H9 (cell line): ENCODE measurements at regions not wholly inside any gene's neighbourhood (a gene's known extent, or its start where the extent isn't known, plus 50 kb on each side); places are given as distances from the start of the nearest gene placed in this dataset.

Experiments used
- DNase-seq: peaks from one replicate; pipeline ENCODE4 v3.0.0-alpha.2; 2017
- H2AFZ ChIP-seq: one replicate; pipeline ENCODE4 v1.6.1; 2013; ENCODE audit warnings: mild to moderate bottlenecking, low read length, control low read depth, moderate library complexity
- H2AK5ac ChIP-seq: 2 replicates; pipeline ENCODE4 v1.6.1; 2013; ENCODE audit warnings: low read length, control low read depth, mixed read lengths; ENCODE audit not compliant: insufficient read length
- H2BK120ac ChIP-seq: one replicate; pipeline ENCODE4 v1.6.1; 2013; ENCODE audit warnings: low read depth, mild to moderate bottlenecking, low read length, control low read depth, inconsistent platforms; ENCODE audit not compliant: poor library complexity, severe bottlenecking
- H2BK12ac ChIP-seq: 2 replicates; pipeline ENCODE4 v1.6.1; 2013; ENCODE audit warnings: low read length, control low read depth, mixed read lengths, low read depth; ENCODE audit not compliant: insufficient read length
- H2BK15ac ChIP-seq: 2 replicates; pipeline ENCODE4 v1.6.1; 2013; ENCODE audit warnings: low read depth, low read length, control low read depth
- H2BK20ac ChIP-seq: one replicate; pipeline ENCODE4 v1.6.1; 2013; ENCODE audit warnings: low read depth, mild to moderate bottlenecking, low read length, control low read depth, inconsistent platforms; ENCODE audit not compliant: poor library complexity, severe bottlenecking
- H2BK5ac ChIP-seq: 2 replicates; pipeline ENCODE4 v1.6.1; 2013; ENCODE audit warnings: low read length, control low read depth, mixed read lengths; ENCODE audit not compliant: insufficient read length
- H3K14ac ChIP-seq: 2 replicates; pipeline ENCODE4 v1.6.1; 2013; ENCODE audit warnings: low read length, control low read depth; ENCODE audit not compliant: insufficient read depth
- H3K18ac ChIP-seq: 2 replicates; pipeline ENCODE4 v1.6.1; 2013; ENCODE audit warnings: low read depth, mild to moderate bottlenecking, mixed read lengths, low read length, control low read depth; ENCODE audit not compliant: insufficient read length
- H3K23ac ChIP-seq: 2 replicates; pipeline ENCODE4 v1.6.1; 2013; ENCODE audit warnings: low read length, control low read depth, mixed read lengths, low read depth; ENCODE audit not compliant: insufficient read length
- H3K23me2 ChIP-seq: 2 replicates; pipeline ENCODE4 v1.6.1; 2013; ENCODE audit warnings: low read depth, mild to moderate bottlenecking, mixed read lengths, low read length, control low read depth; ENCODE audit not compliant: insufficient read length, poor library complexity, severe bottlenecking
- H3K27ac ChIP-seq: 2 replicates; pipeline ENCODE4 v1.5.1; 2013; ENCODE audit warnings: low read length, control low read depth, mixed read lengths, low read depth; ENCODE audit not compliant: insufficient read length
- H3K27me3 ChIP-seq: 2 replicates; pipeline ENCODE4 v1.6.1; 2013; ENCODE audit warnings: low read length, control low read depth, inconsistent platforms; ENCODE audit not compliant: insufficient read depth
- H3K4ac ChIP-seq: 2 replicates; pipeline ENCODE4 v1.6.1; 2013; ENCODE audit warnings: low read depth, mild to moderate bottlenecking, control low read depth, inconsistent platforms, low read length, moderate library complexity
- H3K4me1 ChIP-seq: 2 replicates; pipeline ENCODE4 v1.6.1; 2013; ENCODE audit warnings: low read length, control low read depth, inconsistent platforms; ENCODE audit not compliant: insufficient read depth
- H3K4me2 ChIP-seq: 2 replicates; pipeline ENCODE4 v1.6.1; 2013; ENCODE audit warnings: low read length, control low read depth, mixed read lengths; ENCODE audit not compliant: insufficient read length, insufficient read depth
- H3K56ac ChIP-seq: 2 replicates; pipeline ENCODE4 v1.6.1; 2013; ENCODE audit warnings: low read depth, mild to moderate bottlenecking, mixed read lengths, low read length, control low read depth; ENCODE audit not compliant: insufficient read length
- H3K79me1 ChIP-seq: 2 replicates; pipeline ENCODE4 v1.6.1; 2013; ENCODE audit warnings: low read depth, mild to moderate bottlenecking, moderate library complexity, low read length, control low read depth, inconsistent platforms; ENCODE audit not compliant: insufficient read depth, poor library complexity, severe bottlenecking
- H3K79me2 ChIP-seq: 2 replicates; pipeline ENCODE4 v1.6.1; 2013; ENCODE audit warnings: low read length, control low read depth, inconsistent platforms; ENCODE audit not compliant: insufficient read depth
- H3K9ac ChIP-seq: 2 replicates; pipeline ENCODE4 v1.6.1; 2013; ENCODE audit warnings: low read length, control low read depth, mixed read lengths; ENCODE audit not compliant: insufficient read length; ENCODE audit errors: extremely low read depth
- H3K9me3 ChIP-seq: one replicate; pipeline ENCODE4 v1.6.1; 2013; ENCODE audit warnings: low read depth, low read length, inconsistent platforms; ENCODE audit not compliant: control insufficient read depth
- H3T11ph ChIP-seq: one replicate; pipeline ENCODE4 v1.6.1; 2013; ENCODE audit warnings: mild to moderate bottlenecking, low read length, control low read depth, inconsistent platforms
- H4K20me1 ChIP-seq: one replicate; pipeline ENCODE4 v1.6.1; 2013; ENCODE audit not compliant: control insufficient read depth, insufficient read length, insufficient read depth
- H4K5ac ChIP-seq: 2 replicates; pipeline ENCODE4 v1.6.1; 2013; ENCODE audit warnings: low read depth, mild to moderate bottlenecking, mixed read lengths, low read length, control low read depth; ENCODE audit not compliant: insufficient read length
- H4K8ac ChIP-seq: replicated peaks from 2 replicates; pipeline ENCODE4 v1.6.1; 2013; ENCODE audit warnings: low read length, control low read depth, mixed read lengths, low read depth; ENCODE audit not compliant: insufficient read length
- H4K91ac ChIP-seq: 2 replicates; pipeline ENCODE4 v1.6.1; 2013; ENCODE audit warnings: low read depth, mild to moderate bottlenecking, moderate library complexity, mixed read lengths, low read length, control low read depth; ENCODE audit not compliant: insufficient read length
- H3K27ac Mint-ChIP-seq, 3 experiments: 2 replicates in 2 of 3; 3 replicates in 1 of 3; pipeline ENCODE4 v1.8.0; 2020 to 2021; ENCODE audit warnings: mixed read lengths in 3 of 3, mild to moderate bottlenecking in 1 of 3, moderate library complexity in 1 of 3
- H3K27me3 Mint-ChIP-seq: 2 replicates; pipeline ENCODE4 v1.8.0; 2021; ENCODE audit warnings: low read depth, mild to moderate bottlenecking, moderate library complexity, mixed read lengths
- H3K36me3 Mint-ChIP-seq, 3 experiments: 2 replicates in 2 of 3; 3 replicates in 1 of 3; pipeline ENCODE4 v1.8.0; 2020 to 2021; ENCODE audit warnings: low read depth in 3 of 3, mixed read lengths in 3 of 3; ENCODE audit not compliant: insufficient read depth in 1 of 3
- H3K4me1 Mint-ChIP-seq, 2 experiments: 2 replicates each; pipeline ENCODE4 v1.8.0; 2020; ENCODE audit warnings: mixed read lengths in 2 of 2
- H3K4me3 Mint-ChIP-seq, 2 experiments: 2 replicates in 1 of 2; 3 replicates in 1 of 2; pipeline ENCODE4 v1.8.0; 2020 to 2021; ENCODE audit warnings: mild to moderate bottlenecking in 2 of 2, mixed read lengths in 2 of 2, moderate library complexity in 1 of 2
- H3K9me3 Mint-ChIP-seq, 2 experiments: 2 replicates in 1 of 2; 3 replicates in 1 of 2; pipeline ENCODE4 v1.8.0; 2020; ENCODE audit warnings: mild to moderate bottlenecking in 2 of 2, mixed read lengths in 2 of 2, moderate library complexity in 1 of 2
- CTCF ChIP-seq: fragments of 200-600 bp; sonication (generic); conservative IDR thresholded peaks from 3 replicates; pipeline ENCODE4 v1.8.0; 2021; ENCODE audit warnings: antibody characterized with exemption, mild to moderate bottlenecking
- WGBS: extraction: QIAGEN DNeasy Blood & Tissue Kit; methylation state at CpG from one replicate; pipeline ENCODE4 v1.1.7; 2013; ENCODE audit warnings: missing lambda C conversion rate, low lambda C conversion rate, mixed read lengths; ENCODE audit not compliant: insufficient read length; ENCODE audit errors: extremely low coverage; 5-methylcytosine and 5-hydroxymethylcytosine counted together

GRCh38 chr10:78543031-78543748 is 509.5 kb downstream of the RPS24 start:
- Histone ChIP-seq H3K9me3 (no peaks in the 10 kb centered on the region), H3K23ac (no peak overlapping the region), H3K79me2 (no peaks in the 10 kb centered on the region), H3K4me1 (no peaks in the 10 kb centered on the region), H4K91ac (no peak overlapping the region), H3T11ph (no peak overlapping the region), H3K79me1 (no peaks in the 10 kb centered on the region), H3K27me3 (no peaks in the 10 kb centered on the region), H2BK12ac (no peak overlapping the region), H3K18ac (no peak overlapping the region), H2AK5ac (no peak overlapping the region), H2BK15ac (no peak overlapping the region), H3K9ac (no peak overlapping the region), H2BK5ac (no peak overlapping the region), H2AFZ (no peak overlapping the region), H4K20me1 (no peaks in the 10 kb centered on the region), H3K14ac (no peak overlapping the region), H3K4ac (no peak overlapping the region), H4K8ac (no peak overlapping the region), H2BK20ac (no peak overlapping the region), H3K56ac (no peak overlapping the region), H3K23me2 (no peaks in the 10 kb centered on the region), H4K5ac (no peak overlapping the region), H3K4me2 (no peak overlapping the region), H3K27ac (no peak overlapping the region), H2BK120ac (no peak overlapping the region)
- no peaks in the 10 kb centered on the region for H3K36me3 Mint-ChIP-seq
- TF ChIP-seq CTCF = no peak
- H3K27me3 Mint-ChIP-seq = peaks cover 18% of the 10 kb centered on the region
- no peak for DNase-seq
- H3K27ac Mint-ChIP-seq = no peak overlapping the region
- WGBS = no CpG with 5 or more reads among the region's 9 CpGs
- no peak overlapping the region for H3K4me3 Mint-ChIP-seq
- H3K4me1 Mint-ChIP-seq = peaks cover 2 to 21% of the 10 kb centered on the region in 2 experiments; a peak in 3 of 4 replicates
- H3K9me3 Mint-ChIP-seq = peaks cover 0 to 4% of the 10 kb centered on the region in 2 experiments; a peak in 3 of 5 replicates
